A673 (cell line): ENCODE measurements at regions not wholly inside any gene's neighbourhood (a gene's known extent, or its start where the extent isn't known, plus 50 kb on each side); places are given as distances from the start of the nearest gene placed in this dataset.

Experiments
- CTCF ChIP-seq: fragments of 300-800, 200-600 bp; sonication (generic); conservative IDR thresholded peaks from 2 replicates; pipeline ENCODE4 v1.5.1; 2017; ENCODE audit warnings: low read depth, mild to moderate bottlenecking, antibody characterized with exemption, low read length, moderate library complexity, mixed read lengths
- EZH2 ChIP-seq: fragments of 200-600 bp; sonication (generic); IDR thresholded peaks from 2 replicates; pipeline ENCODE4 v1.6.1; 2017; ENCODE audit warnings: borderline replicate concordance, low read depth, mild to moderate bottlenecking, mixed read lengths, antibody characterized with exemption, low read length; ENCODE audit not compliant: poor library complexity, severe bottlenecking

GRCh38 chr4:171017593-171017992, 795.6 kb upstream of the GALNTL6 start:
- TF ChIP-seq CTCF (no peak), EZH2 (no peak)
